ENCODE measurements at regions not wholly inside any gene's neighbourhood (a gene's known extent, or its start where the extent isn't known, plus 50 kb on each side); places are given as distances from the start of the nearest gene placed in this dataset.

GRCh38 chr6:27748661-27749060 is 163.5 kb downstream of the OR2B2 start:
- peaks cover 5% of the 10 kb centered on the region for H3K23me2 ChIP-seq (ENCODE audit: insufficient read length, low read depth, low read length, poor library complexity, severe bottlenecking)
- H3K27ac Mint-ChIP-seq, result no peak overlapping the region

More at GRCh38 chr6:27748661-27749060, 163.5 kb downstream of the OR2B2 start:
- H3K36me3 Mint-ChIP-seq (ENCODE audit: insufficient read depth in 1 of 3, low read depth in 3 of 3), result no peaks in the 10 kb centered on the region
- no CpG with 5 or more reads among the region's 7 CpGs for WGBS (ENCODE audit: extremely low coverage, insufficient read length, low lambda C conversion rate)
- Histone ChIP-seq H2AFZ (ENCODE audit: low read length) (no peak overlapping the region), H2BK120ac (ENCODE audit: low read depth, low read length, poor library complexity, severe bottlenecking) (no peak overlapping the region), H3K9ac (ENCODE audit: extremely low read depth, insufficient read length, low read length) (no peak overlapping the region), H2BK5ac (ENCODE audit: insufficient read length, low read length) (no peak overlapping the region), H2BK12ac (ENCODE audit: insufficient read length, low read depth, low read length) (no peak overlapping the region), H3K18ac (ENCODE audit: insufficient read length, low read depth, low read length) (no peak overlapping the region), H2BK15ac (ENCODE audit: low read depth, low read length) (no peak overlapping the region), H2BK20ac (ENCODE audit: low read depth, low read length, poor library complexity, severe bottlenecking) (no peak overlapping the region), H4K20me1 (ENCODE audit: control insufficient read depth, insufficient read depth, insufficient read length) (no peaks in the 10 kb centered on the region), H3K4ac (ENCODE audit: low read depth, low read length) (no peak overlapping the region), H2AK5ac (ENCODE audit: insufficient read length, low read length) (no peak overlapping the region), H3K79me2 (ENCODE audit: insufficient read depth, low read length) (no peaks in the 10 kb centered on the region), H3K56ac (ENCODE audit: insufficient read length, low read depth, low read length) (no peak overlapping the region), H4K5ac (ENCODE audit: insufficient read length, low read depth, low read length) (no peak overlapping the region), H3K4me1 (ENCODE audit: insufficient read depth, low read length) (no peaks in the 10 kb centered on the region), H3K14ac (ENCODE audit: insufficient read depth, low read length) (no peak overlapping the region), H3K27me3 (ENCODE audit: insufficient read depth, low read length) (peaks cover 24% of the 10 kb centered on the region), H4K91ac (ENCODE audit: insufficient read length, low read depth, low read length) (no peak overlapping the region), H3T11ph (ENCODE audit: low read length) (no peak overlapping the region), H3K27ac (ENCODE audit: insufficient read length, low read depth, low read length) (no peak overlapping the region), H3K4me2 (ENCODE audit: insufficient read depth, insufficient read length, low read length) (no peak overlapping the region), H3K79me1 (ENCODE audit: insufficient read depth, low read depth, low read length, poor library complexity, severe bottlenecking) (no peaks in the 10 kb centered on the region), H3K23ac (ENCODE audit: insufficient read length, low read depth, low read length) (no peak overlapping the region), H4K8ac (replicated peaks; ENCODE audit: insufficient read length, low read depth, low read length) (no peak overlapping the region), H3K9me3 (ENCODE audit: control insufficient read depth, low read depth, low read length) (no peaks in the 10 kb centered on the region)
- DNase-seq, result no peak
- H3K4me1 Mint-ChIP-seq, result peaks cover 0 to 6% of the 10 kb centered on the region in 2 experiments; a peak in 2 of 4 replicates
- peaks cover 83% of the 10 kb centered on the region for H3K27me3 Mint-ChIP-seq (ENCODE audit: low read depth)
- H3K9me3 Mint-ChIP-seq, result no peaks in the 10 kb centered on the region; a peak in 2 of 5 replicates
- no peak overlapping the region for H3K4me3 Mint-ChIP-seq
- TF ChIP-seq, protein P1, sequence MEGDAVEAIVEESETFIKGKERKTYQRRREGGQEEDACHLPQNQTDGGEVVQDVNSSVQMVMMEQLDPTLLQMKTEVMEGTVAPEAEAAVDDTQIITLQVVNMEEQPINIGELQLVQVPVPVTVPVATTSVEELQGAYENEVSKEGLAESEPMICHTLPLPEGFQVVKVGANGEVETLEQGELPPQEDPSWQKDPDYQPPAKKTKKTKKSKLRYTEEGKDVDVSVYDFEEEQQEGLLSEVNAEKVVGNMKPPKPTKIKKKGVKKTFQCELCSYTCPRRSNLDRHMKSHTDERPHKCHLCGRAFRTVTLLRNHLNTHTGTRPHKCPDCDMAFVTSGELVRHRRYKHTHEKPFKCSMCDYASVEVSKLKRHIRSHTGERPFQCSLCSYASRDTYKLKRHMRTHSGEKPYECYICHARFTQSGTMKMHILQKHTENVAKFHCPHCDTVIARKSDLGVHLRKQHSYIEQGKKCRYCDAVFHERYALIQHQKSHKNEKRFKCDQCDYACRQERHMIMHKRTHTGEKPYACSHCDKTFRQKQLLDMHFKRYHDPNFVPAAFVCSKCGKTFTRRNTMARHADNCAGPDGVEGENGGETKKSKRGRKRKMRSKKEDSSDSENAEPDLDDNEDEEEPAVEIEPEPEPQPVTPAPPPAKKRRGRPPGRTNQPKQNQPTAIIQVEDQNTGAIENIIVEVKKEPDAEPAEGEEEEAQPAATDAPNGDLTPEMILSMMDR (conservative IDR thresholded peaks at IDR 0.05), result no peak
